T-helper 2 cell treated with Interferon-gamma antibody and Interleukin-4, amounts not matched to agents 5 μg/mL and 100 μg/mL, for 36 hours (primary cell): ENCODE measurements at regions not wholly inside any gene's neighbourhood (a gene's known extent, or its start where the extent isn't known, plus 50 kb on each side); places are given as distances from the start of the nearest gene placed in this dataset.
"Not testable (repeated sequence)": the region's sequence is repeated elsewhere in the genome, so short reads cannot be mapped to it uniquely, and the experiment has no call there.

Experiments used
- DNase-seq: peaks from one replicate; pipeline ENCODE4 v3.0.0; 2021; ENCODE audit warnings: low spot score
- H3K27ac Mint-ChIP-seq: one replicate; pipeline ENCODE4 v1.8.0; 2021; ENCODE audit warnings: mild to moderate bottlenecking, mixed read lengths
- H3K27me3 Mint-ChIP-seq: one replicate; pipeline ENCODE4 v1.8.0; 2021; ENCODE audit warnings: low read depth, mixed read lengths
- H3K36me3 Mint-ChIP-seq: one replicate; pipeline ENCODE4 v1.8.0; 2021; ENCODE audit warnings: low read depth, mixed read lengths
- H3K4me1 Mint-ChIP-seq: one replicate; pipeline ENCODE4 v1.8.0; 2021; ENCODE audit warnings: low read depth, mixed read lengths
- H3K4me3 Mint-ChIP-seq: one replicate; pipeline ENCODE4 v1.8.0; 2022; ENCODE audit warnings: mild to moderate bottlenecking, moderate library complexity, mixed read lengths
- H3K9me3 Mint-ChIP-seq: one replicate; pipeline ENCODE4 v1.8.0; 2021; ENCODE audit warnings: mixed read lengths

DNA sequence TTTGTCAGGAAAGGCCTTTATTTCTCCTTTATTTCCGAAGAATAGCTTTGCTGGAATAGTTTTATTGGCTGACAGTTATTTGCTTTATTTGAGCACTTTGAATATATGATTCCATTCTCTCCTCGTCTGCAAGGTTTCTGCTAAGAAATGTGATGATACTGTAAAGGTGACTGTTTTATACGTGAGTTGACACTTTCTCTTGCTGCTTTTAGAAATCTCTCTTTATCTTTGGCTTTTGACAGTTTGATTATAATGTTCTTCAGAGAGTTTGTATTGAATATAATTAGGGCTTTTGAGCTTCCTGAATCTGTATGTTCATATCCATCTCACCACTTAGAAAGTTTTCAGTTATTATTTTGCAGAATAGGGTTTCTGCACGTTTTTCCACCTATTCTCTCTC, 1003.7 kb upstream of the SLIT2 start:
- Mint-ChIP-seq H3K36me3 (no peaks in the 10 kb centered on the region), H3K27ac (no peak overlapping the region), H3K4me1 (no peaks in the 10 kb centered on the region), H3K27me3 (no peaks in the 10 kb centered on the region), H3K9me3 (peaks cover 35% of the 10 kb centered on the region), H3K4me3 (no peak overlapping the region)
- DNase-seq: no peak

DNA sequence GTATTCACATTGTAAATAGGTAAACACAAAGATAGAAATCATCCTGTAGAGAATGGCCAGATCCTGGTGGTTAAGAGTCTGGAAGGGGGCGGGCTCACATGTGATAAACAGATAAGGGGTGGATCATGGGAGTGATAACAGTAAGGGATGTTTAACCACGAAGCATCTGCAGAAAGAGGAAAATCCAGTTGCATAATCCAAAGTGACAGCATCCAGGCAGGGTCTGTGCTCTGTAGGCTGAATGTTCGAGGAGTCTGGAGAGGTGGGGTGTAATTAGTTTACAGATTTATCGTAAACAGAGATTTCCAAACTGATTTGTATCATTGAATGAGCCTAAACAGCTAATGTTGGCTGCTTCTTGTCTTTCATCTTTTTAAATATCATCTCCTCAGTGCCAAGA, 1009.8 kb upstream of the SLIT2 start:
- H3K4me1 Mint-ChIP-seq: no peaks in the 10 kb centered on the region

DNA sequence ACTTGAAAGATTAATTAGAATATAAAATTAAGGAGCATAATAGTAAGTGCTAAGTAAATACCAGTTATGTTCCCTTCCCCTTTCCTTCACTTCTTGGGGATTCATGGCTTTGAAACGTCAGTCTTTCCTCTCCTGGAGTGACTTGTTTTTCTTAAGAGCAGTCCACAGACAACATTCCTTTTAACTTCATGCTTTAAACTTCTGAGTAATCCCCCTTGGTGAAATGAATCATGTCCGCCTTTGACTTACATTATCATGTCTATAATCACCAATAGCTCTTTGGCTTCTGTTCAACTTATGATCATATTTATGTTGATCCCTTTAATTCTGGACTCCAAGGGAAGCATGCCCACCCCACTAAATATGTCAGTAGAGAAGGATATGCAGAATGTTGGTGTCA, 1012.1 kb upstream of the SLIT2 start:
- H3K27me3 Mint-ChIP-seq: no peaks in the 10 kb centered on the region
- H3K9me3 Mint-ChIP-seq: peaks cover under 1% of the 10 kb centered on the region
- H3K4me1 Mint-ChIP-seq: no peaks in the 10 kb centered on the region

More for the DNA sequence above, 1009.8 kb upstream of the SLIT2 start:
- H3K36me3 Mint-ChIP-seq: no peaks in the 10 kb centered on the region
- no peaks in the 10 kb centered on the region for H3K27me3 Mint-ChIP-seq
- peaks cover 15% of the 10 kb centered on the region for H3K9me3 Mint-ChIP-seq
- H3K27ac Mint-ChIP-seq: no peak overlapping the region
- no peak overlapping the region for H3K4me3 Mint-ChIP-seq
- DNase-seq: no peak

DNA sequence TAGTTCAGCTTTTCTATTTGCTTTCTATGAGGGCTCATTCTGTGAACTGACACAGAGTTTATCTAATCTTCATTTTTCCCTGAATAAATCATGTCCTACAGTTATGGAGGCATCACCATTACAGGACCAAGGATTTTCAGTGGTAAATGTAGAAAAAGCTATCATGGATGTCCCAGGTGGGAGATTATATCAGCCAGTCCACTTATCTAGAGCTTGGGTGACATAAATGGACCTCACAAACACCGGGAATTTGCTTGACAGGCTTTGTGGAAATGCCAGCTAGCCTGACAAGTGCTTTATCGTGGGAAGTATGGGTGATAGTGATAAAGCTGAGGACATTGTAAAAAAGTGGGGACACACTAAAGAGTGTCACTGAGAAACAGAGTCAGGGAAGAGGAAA, 1015.2 kb upstream of the SLIT2 start:
- Mint-ChIP-seq H3K9me3 (peaks cover 10% of the 10 kb centered on the region), H3K27me3 (no peaks in the 10 kb centered on the region), H3K27ac (no peak overlapping the region), H3K4me1 (no peaks in the 10 kb centered on the region), H3K4me3 (no peak overlapping the region), H3K36me3 (no peaks in the 10 kb centered on the region)
- no peak for DNase-seq

More for the DNA sequence above, 1012.1 kb upstream of the SLIT2 start:
- Mint-ChIP-seq H3K36me3 (no peaks in the 10 kb centered on the region), H3K27ac (no peak overlapping the region), H3K4me3 (no peak overlapping the region)
- DNase-seq: no peak

DNA sequence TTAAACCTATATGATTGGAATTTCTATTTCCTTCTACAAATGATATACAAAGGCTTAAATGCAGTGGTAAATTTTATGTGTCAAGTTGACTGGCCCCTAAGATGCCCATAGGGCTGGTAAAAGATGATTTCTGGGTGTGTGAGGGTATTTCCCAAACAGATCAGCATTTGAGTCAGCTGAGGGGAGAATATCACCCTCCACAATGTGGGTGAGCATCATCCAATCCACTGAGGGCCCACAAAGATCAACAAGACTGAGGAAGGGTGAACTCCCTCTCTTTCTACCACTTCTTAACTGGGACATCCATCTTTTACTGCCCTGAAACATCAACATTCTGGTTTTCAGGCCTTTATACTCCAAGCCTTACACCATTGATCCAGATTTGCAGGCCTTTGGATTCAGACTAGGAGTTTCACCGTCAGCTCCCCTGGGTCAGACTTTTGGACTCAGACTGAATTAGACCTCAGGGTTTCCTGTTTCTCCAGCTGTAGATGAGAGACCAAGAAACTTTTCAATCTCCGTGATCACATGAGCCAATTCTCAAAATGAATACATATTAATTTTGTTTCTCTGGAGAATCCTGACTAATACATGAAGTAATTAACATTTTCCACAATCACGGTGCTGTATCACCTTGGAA, 1020.7 kb upstream of the SLIT2 start:
- Mint-ChIP-seq H3K4me1 (no peaks in the 10 kb centered on the region), H3K36me3 (no peaks in the 10 kb centered on the region), H3K9me3 (peaks cover 10% of the 10 kb centered on the region)

DNA sequence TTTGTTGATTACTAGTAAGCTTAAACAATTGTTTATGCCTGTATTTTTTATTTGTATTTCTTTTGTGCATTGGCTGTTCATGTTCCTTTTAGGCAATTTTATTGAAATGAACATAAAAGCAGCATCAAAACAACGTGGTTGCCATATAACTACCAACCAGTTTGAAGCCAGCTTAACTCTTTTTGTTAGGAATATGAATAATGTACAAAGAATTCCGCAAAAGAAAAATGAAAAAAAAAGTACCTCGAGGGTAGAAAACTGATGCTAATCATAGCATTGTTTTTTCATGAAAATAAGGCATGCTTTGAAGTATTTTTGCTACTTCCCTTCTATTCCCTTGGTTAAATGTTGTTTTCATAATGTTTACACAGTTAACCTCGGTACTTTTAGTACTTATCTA, 1024.0 kb upstream of the SLIT2 start:
- Mint-ChIP-seq H3K27ac (no peak overlapping the region), H3K4me1 (no peaks in the 10 kb centered on the region), H3K9me3 (no peaks in the 10 kb centered on the region), H3K27me3 (no peaks in the 10 kb centered on the region), H3K4me3 (no peak overlapping the region), H3K36me3 (no peaks in the 10 kb centered on the region)
- no peak for DNase-seq

More for the DNA sequence above, 1020.7 kb upstream of the SLIT2 start:
- Mint-ChIP-seq H3K27ac (no peak overlapping the region), H3K27me3 (no peaks in the 10 kb centered on the region), H3K4me3 (no peak overlapping the region)
- no peak for DNase-seq

DNA sequence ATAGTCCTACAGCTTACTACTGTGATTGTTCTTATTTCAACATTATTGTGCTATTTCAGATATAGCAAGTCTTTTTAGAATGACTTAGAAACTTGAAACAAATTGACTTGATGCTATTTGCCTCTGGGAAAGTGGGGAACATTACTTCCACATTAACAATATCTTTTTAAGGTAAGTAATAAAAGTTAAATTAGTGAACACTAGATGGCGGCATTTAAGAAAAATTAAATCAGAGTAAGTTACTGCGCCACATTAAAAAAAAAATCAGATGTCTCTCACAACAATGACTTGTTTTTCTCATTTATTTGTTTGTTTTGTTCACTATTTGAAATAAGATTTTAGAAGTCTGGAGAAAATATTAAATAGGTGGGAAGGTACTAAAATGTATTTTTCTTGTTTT, 1026.9 kb upstream of the SLIT2 start:
- DNase-seq: no peak
- Mint-ChIP-seq H3K27ac (no peak overlapping the region), H3K36me3 (no peaks in the 10 kb centered on the region), H3K27me3 (no peaks in the 10 kb centered on the region), H3K4me1 (no peaks in the 10 kb centered on the region), H3K9me3 (no peaks in the 10 kb centered on the region), H3K4me3 (no peak overlapping the region)

DNA sequence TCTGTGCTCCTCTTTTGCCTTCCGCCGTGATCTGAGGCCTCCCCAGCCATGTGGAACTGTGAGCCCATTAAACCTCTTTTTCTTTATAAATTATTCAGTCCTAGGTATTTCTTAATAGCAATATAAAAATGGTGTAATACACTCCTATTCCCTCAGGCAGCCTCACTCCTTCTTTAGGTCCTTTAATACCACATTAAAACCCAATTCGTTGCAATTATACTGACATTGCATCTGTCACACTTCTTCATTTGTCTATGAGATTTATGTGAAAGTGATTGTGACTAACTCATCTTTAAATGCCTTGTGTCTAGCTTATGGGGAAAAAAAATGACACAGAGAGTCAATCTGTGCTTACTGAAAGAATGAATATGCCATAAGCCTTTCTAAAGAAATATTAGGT, 1035.2 kb upstream of the SLIT2 start:
- no peak for DNase-seq
- no peaks in the 10 kb centered on the region for H3K9me3 Mint-ChIP-seq
- H3K4me3 Mint-ChIP-seq: no peak overlapping the region
- no peaks in the 10 kb centered on the region for H3K4me1 Mint-ChIP-seq
- H3K27ac Mint-ChIP-seq: no peak overlapping the region
- no peaks in the 10 kb centered on the region for H3K36me3 Mint-ChIP-seq
- H3K27me3 Mint-ChIP-seq: no peaks in the 10 kb centered on the region

DNA sequence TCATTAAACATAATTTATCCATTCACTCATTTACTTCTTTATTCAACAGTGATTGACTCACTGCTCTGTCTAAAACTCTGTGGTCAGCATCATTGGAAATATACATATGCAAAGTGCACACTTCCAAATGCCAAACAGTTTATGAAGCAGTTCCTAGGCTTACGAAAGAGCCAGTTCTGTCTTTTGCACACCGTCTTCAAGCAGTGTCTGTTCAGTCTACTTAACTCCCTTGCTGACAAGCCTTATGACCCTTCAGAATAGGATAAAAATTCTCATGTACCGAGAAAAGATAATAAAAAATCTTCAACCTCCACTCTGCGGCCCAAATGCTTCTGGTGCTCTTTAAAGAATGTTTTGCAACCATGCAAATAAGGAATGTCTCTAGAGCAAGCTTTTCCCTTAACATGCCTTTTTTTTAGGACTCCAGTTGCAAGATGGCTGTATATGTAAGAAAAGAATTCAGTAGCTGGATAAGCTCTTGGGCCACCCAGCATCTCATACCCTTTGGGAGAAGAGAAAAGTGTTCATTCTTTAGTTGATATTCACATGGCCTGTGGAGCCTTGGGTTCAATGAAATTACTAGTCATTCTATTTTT, 1037.0 kb upstream of the SLIT2 start:
- Mint-ChIP-seq H3K4me1 (no peaks in the 10 kb centered on the region), H3K36me3 (no peaks in the 10 kb centered on the region), H3K4me3 (no peak overlapping the region), H3K27me3 (no peaks in the 10 kb centered on the region), H3K9me3 (peaks cover 7% of the 10 kb centered on the region), H3K27ac (no peak overlapping the region)
- no peak for DNase-seq

DNA sequence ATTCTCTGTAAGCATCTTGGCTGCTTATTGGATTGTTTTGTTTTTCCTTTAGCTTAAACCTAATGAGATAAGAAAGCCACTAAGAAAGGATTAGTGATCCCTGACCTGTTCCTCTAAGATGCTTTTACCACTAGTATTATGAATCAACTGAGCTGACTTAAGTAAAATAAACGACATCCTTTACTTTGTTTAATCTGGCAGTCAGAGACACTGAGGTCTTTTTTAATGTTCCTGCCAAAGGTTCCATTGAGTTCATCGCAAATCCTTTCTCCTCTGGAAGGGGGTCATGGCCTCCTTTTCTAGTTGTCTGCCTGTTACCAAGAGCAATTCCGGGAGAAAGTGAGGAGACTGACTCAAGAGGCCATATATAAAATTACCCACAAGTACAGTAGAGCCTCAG, 1038.3 kb upstream of the SLIT2 start:
- H3K9me3 Mint-ChIP-seq: peaks cover 7% of the 10 kb centered on the region
- H3K4me1 Mint-ChIP-seq: no peaks in the 10 kb centered on the region
- H3K4me3 Mint-ChIP-seq: no peak overlapping the region
- no peak for DNase-seq
- no peaks in the 10 kb centered on the region for H3K36me3 Mint-ChIP-seq
- H3K27ac Mint-ChIP-seq: no peak overlapping the region
- no peaks in the 10 kb centered on the region for H3K27me3 Mint-ChIP-seq

DNA sequence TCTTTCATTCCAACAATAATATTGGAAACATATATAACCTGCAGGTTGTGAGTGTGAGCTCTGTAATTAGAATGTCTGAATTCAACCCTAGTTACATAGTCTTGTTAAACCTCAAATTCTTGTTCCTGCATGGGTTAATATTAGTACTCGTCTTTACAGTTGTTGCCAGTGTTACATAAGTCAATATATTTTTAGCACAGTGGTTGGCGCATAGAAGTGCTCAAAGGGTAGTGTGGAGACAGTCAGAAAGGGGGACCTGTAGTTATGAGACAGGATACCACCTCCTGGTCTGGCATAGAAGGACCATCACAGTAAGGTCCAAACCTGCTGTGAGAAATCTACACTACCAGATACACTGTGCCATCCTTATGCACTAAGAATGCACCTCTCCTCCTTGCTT, 1045.9 kb upstream of the SLIT2 start:
- no peaks in the 10 kb centered on the region for H3K4me1 Mint-ChIP-seq
- no peak overlapping the region for H3K27ac Mint-ChIP-seq

DNA sequence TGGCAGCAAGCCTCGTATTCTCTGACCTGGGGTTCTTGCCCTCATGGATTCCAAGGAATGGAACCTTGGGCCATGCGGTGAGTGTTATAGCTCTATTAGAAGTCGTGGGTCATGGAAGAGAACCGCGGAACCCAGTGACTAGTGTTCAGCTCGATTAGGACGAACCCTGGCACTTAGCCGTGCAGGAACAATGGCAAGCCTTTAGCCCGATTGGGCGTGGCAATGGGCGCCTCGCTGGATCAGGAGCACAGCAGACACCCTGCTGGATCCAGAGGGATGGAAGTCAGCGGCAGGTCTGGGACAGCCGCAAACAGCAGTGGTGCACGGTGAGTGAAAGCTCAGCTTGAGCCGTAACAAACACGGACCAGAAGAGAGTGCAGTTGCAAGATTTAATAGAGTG, 1053.9 kb upstream of the SLIT2 start:
- not testable (repeated sequence) for DNase-seq, H3K27ac Mint-ChIP-seq, H3K36me3 Mint-ChIP-seq, H3K4me3 Mint-ChIP-seq, H3K4me1 Mint-ChIP-seq, H3K27me3 Mint-ChIP-seq
- peaks cover 15% of the 10 kb centered on the region for H3K9me3 Mint-ChIP-seq

More for the DNA sequence above, 1045.9 kb upstream of the SLIT2 start:
- Mint-ChIP-seq H3K36me3 (no peaks in the 10 kb centered on the region), H3K27me3 (no peaks in the 10 kb centered on the region), H3K4me3 (no peak overlapping the region), H3K9me3 (peaks cover 15% of the 10 kb centered on the region)
- no peak for DNase-seq

DNA sequence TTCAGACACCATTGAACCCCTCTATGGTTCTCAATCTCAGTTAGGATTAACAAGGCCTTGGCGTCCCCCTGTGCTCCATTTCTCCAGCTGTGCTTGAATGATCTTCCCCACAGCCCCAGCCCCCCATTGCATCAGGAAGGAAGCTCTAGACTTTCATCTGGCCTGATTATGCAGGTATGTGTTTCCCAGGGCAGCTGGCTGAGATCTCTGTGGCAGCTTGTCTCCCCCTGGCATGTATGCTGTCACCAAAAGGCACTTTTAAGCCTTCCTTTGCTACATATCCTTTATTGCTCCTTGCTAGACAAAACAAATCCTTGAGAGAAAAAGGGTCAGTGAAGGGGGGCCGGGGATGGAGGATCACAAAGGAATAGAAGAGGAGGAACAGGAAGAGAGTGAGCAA, 1056.0 kb upstream of the SLIT2 start:
- no peak overlapping the region for H3K27ac Mint-ChIP-seq
- no peak overlapping the region for H3K4me3 Mint-ChIP-seq
- no peaks in the 10 kb centered on the region for H3K27me3 Mint-ChIP-seq
- DNase-seq: no peak
- no peaks in the 10 kb centered on the region for H3K36me3 Mint-ChIP-seq
- H3K4me1 Mint-ChIP-seq: no peaks in the 10 kb centered on the region
- H3K9me3 Mint-ChIP-seq: peaks cover 19% of the 10 kb centered on the region

DNA sequence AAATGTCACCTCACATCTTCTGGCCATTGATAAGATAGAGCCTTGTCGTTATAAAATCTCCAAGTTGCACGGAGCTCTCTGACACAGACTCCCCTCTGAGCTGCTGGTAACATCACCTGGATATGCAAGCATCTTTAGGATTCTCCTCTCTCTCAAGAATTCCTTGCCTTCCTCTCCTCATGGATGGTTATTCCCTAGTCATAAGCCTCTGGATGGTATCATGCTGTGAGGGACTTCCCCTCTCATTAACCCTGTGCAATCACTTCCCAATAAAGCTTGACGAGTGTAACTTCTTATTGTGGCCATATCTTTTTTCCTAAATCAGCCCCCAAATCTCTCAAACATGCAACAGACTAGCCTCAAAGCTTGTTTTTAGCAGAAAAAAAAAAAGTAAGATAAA, 1057.0 kb upstream of the SLIT2 start:
- Mint-ChIP-seq H3K4me1 (no peaks in the 10 kb centered on the region), H3K4me3 (no peak overlapping the region), H3K36me3 (no peaks in the 10 kb centered on the region), H3K27me3 (no peaks in the 10 kb centered on the region), H3K27ac (no peak overlapping the region), H3K9me3 (peaks cover 23% of the 10 kb centered on the region)
- no peak for DNase-seq
